Mammary epithelial cell (primary cell): ENCODE measurements at regions not wholly inside any gene's neighbourhood (a gene's known extent, or its start where the extent isn't known, plus 50 kb on each side); places are given as distances from the start of the nearest gene placed in this dataset.

Experiments
- EZH2 ChIP-seq: IDR thresholded peaks from 2 replicates; pipeline ENCODE4 v1.6.1; 2012; ENCODE audit warnings: low read length, inconsistent platforms, borderline replicate concordance
- TF ChIP-seq, protein P1 (sequence below), 2 donors: IDR thresholded peaks in 1 of 2; conservative IDR thresholded peaks in 1 of 2; 2 replicates each; pipeline ENCODE4 v1.5.1; 2011 to 2012; ENCODE audit warnings: inconsistent platforms in 2 of 2, low read length in 2 of 2, mild to moderate bottlenecking in 2 of 2, control low read depth in 1 of 2, low read depth in 1 of 2; ENCODE audit not compliant: insufficient read depth in 1 of 2; ENCODE audit errors: extremely low read depth in 1 of 2

DNA sequence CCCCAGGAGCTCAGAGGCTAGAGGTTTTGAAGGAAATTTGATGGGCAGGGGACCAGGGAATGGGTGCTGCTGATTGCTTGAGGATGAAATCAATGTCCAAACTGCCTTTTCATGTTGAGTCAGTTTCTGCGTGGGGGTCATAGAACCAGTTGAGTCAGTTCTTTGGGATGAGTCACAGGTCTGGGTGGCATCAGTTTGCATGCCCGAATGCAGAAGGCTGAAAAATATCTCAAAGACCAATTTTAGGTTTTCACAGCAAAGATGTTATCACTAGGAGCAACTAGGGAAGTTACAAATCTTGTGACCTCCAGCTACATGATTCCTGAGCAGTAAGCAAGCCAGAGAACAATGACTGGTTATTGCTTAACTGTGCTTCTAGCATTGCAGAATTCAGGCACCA is 1135.1 kb upstream of the CRIM1 start:
- TF ChIP-seq, protein P1, sequence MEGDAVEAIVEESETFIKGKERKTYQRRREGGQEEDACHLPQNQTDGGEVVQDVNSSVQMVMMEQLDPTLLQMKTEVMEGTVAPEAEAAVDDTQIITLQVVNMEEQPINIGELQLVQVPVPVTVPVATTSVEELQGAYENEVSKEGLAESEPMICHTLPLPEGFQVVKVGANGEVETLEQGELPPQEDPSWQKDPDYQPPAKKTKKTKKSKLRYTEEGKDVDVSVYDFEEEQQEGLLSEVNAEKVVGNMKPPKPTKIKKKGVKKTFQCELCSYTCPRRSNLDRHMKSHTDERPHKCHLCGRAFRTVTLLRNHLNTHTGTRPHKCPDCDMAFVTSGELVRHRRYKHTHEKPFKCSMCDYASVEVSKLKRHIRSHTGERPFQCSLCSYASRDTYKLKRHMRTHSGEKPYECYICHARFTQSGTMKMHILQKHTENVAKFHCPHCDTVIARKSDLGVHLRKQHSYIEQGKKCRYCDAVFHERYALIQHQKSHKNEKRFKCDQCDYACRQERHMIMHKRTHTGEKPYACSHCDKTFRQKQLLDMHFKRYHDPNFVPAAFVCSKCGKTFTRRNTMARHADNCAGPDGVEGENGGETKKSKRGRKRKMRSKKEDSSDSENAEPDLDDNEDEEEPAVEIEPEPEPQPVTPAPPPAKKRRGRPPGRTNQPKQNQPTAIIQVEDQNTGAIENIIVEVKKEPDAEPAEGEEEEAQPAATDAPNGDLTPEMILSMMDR (conservative IDR thresholded peaks at IDR 0.05 in 1 of 2, IDR thresholded peaks at IDR 0.05 in 1 of 2; ENCODE audit: extremely low read depth in 1 of 2, insufficient read depth in 1 of 2, low read depth in 1 of 2, low read length in 2 of 2), result no peak
- TF ChIP-seq EZH2, result no peak
